CD14-positive monocyte (primary cell): ENCODE measurements at regions not wholly inside any gene's neighbourhood (a gene's known extent, or its start where the extent isn't known, plus 50 kb on each side); places are given as distances from the start of the nearest gene placed in this dataset.
A peak's percentile ranks its signal among the peaks of the same experiment; 100 is the strongest.

Experiments
- DNase-seq, 3 donors: peaks; one replicate each; pipeline ENCODE4 v3.0.0-alpha.2; 2011 to 2022
- H2AFZ ChIP-seq: 2 replicates; pipeline ENCODE4 v1.6.0; 2012; ENCODE audit warnings: mild to moderate bottlenecking, low read depth, low read length, inconsistent platforms; ENCODE audit not compliant: insufficient read depth, poor library complexity, severe bottlenecking
- H3K27ac ChIP-seq, 2 donors: 1 replicate in 1 of 2; 2 replicates in 1 of 2; pipeline ENCODE4 v1.5.1; 2012 to 2013; ENCODE audit warnings: low read length in 2 of 2, control low read depth in 1 of 2, inconsistent platforms in 1 of 2, low read depth in 1 of 2, mild to moderate bottlenecking in 1 of 2
- H3K27me3 ChIP-seq, 2 donors: one replicate each; pipeline versions ENCODE4 v1.6.0 to v1.6.1; 2011 to 2013; ENCODE audit warnings: low read length in 2 of 2; ENCODE audit not compliant: control insufficient read depth in 2 of 2, insufficient read depth in 2 of 2
- H3K36me3 ChIP-seq, 2 donors: replicated peaks in 1 of 2; 1 replicate in 1 of 2; 2 replicates in 1 of 2; pipeline versions ENCODE4 v1.5.1 to v1.6.1; 2012 to 2013; ENCODE audit warnings: low read length in 2 of 2, control low read depth in 1 of 2, inconsistent platforms in 1 of 2, mild to moderate bottlenecking in 1 of 2; ENCODE audit not compliant: insufficient read depth in 2 of 2, control insufficient read depth in 1 of 2
- H3K4me1 ChIP-seq, 2 donors: 1 replicate in 1 of 2; 2 replicates in 1 of 2; pipeline versions ENCODE4 v1.5.1 to v1.6.1; 2012 to 2013; ENCODE audit warnings: low read length in 2 of 2, control low read depth in 1 of 2, inconsistent platforms in 1 of 2, mild to moderate bottlenecking in 1 of 2, moderate library complexity in 1 of 2; ENCODE audit not compliant: insufficient read depth in 2 of 2, control insufficient read depth in 1 of 2
- H3K4me2 ChIP-seq: replicated peaks from 2 replicates; pipeline ENCODE3; 2012; ENCODE audit warnings: low read length, moderate library complexity, mild to moderate bottlenecking; ENCODE audit not compliant: poor library complexity, severe bottlenecking; ENCODE audit errors: extremely low read depth
- H3K4me3 ChIP-seq, 3 experiments: fragments of 200-600 bp in 1 of 3; sonication (generic) in 1 of 3; replicated peaks in 1 of 3; 1 replicate in 2 of 3; 2 replicates in 1 of 3; pipeline ENCODE4 v1.5.1; 2011 to 2013; ENCODE audit warnings: low read length in 3 of 3, mild to moderate bottlenecking in 3 of 3, control low read depth in 2 of 3, low read depth in 2 of 3, inconsistent platforms in 1 of 3, moderate library complexity in 1 of 3
- H3K79me2 ChIP-seq: 2 replicates; pipeline ENCODE4 v1.6.0; 2012; ENCODE audit warnings: mild to moderate bottlenecking, control low read depth, inconsistent platforms, low read length, moderate library complexity; ENCODE audit not compliant: insufficient read depth
- H3K9ac ChIP-seq: 2 replicates; pipeline ENCODE4 v1.6.0; 2017; ENCODE audit warnings: low read length, mild to moderate bottlenecking; ENCODE audit not compliant: insufficient read depth, poor library complexity, severe bottlenecking
- H3K9me3 ChIP-seq, 2 donors: replicated peaks in 1 of 2; 1 replicate in 1 of 2; 2 replicates in 1 of 2; pipeline versions ENCODE4 v1.5.1 to v1.6.1; 2012 to 2013; ENCODE audit warnings: low read length in 2 of 2, control low read depth in 1 of 2; ENCODE audit not compliant: control insufficient read depth in 1 of 2, insufficient read depth in 1 of 2
- H4K20me1 ChIP-seq: 2 replicates; pipeline ENCODE4 v1.6.0; 2012; ENCODE audit warnings: mild to moderate bottlenecking, low read length, control low read depth, moderate library complexity; ENCODE audit not compliant: insufficient read depth
- H3K27ac Mint-ChIP-seq, 7 donors: one replicate each; pipeline ENCODE4 v1.8.0; 2020; ENCODE audit warnings: mild to moderate bottlenecking in 7 of 7, mixed read lengths in 7 of 7, moderate library complexity in 6 of 7, inconsistent platforms in 2 of 7
- H3K27me3 Mint-ChIP-seq, 3 donors: one replicate each; pipeline ENCODE4 v1.8.0; 2021 to 2022; ENCODE audit warnings: low read depth in 3 of 3, mild to moderate bottlenecking in 3 of 3, mixed read lengths in 3 of 3, moderate library complexity in 3 of 3, inconsistent platforms in 1 of 3
- H3K36me3 Mint-ChIP-seq, 2 donors: one replicate each; pipeline ENCODE4 v1.8.0; 2020; ENCODE audit warnings: mixed read lengths in 2 of 2, inconsistent platforms in 1 of 2, mild to moderate bottlenecking in 1 of 2
- H3K4me1 Mint-ChIP-seq: one replicate; pipeline ENCODE4 v1.8.0; 2020; ENCODE audit warnings: mild to moderate bottlenecking, mixed read lengths
- H3K4me3 Mint-ChIP-seq, 2 donors: one replicate each; pipeline ENCODE4 v1.8.0; 2020; ENCODE audit warnings: mild to moderate bottlenecking in 2 of 2, mixed read lengths in 2 of 2, moderate library complexity in 1 of 2
- H3K9me3 Mint-ChIP-seq, 7 donors: one replicate each; pipeline ENCODE4 v1.8.0; 2020 to 2022; ENCODE audit warnings: mixed read lengths in 7 of 7, mild to moderate bottlenecking in 6 of 7, moderate library complexity in 6 of 7, inconsistent platforms in 2 of 7
- CTCF ChIP-seq: fragments of 200-600 bp; IDR thresholded peaks from one replicate; pipeline ENCODE4 v1.8.0; 2022; ENCODE audit warnings: antibody characterized with exemption, mild to moderate bottlenecking
- WGBS: methylation state at CpG from one replicate; pipeline ENCODE4 v1.1.5; 2013; ENCODE audit warnings: missing lambda C conversion rate; ENCODE audit not compliant: insufficient coverage; 5-methylcytosine and 5-hydroxymethylcytosine counted together
- intact Hi-C, 2 donors: fragments of 100-400 bp; cut with micrococcal nuclease; formaldehyde crosslinking; loops; one replicate each; pipeline versions ENCODE4 v1.15.0 to v1.15.1; 2023

GRCh38 chr10:17536221-17536620, 81.0 kb downstream of the HACD1 start:
- no peak for TF ChIP-seq CTCF
- no peaks in the 10 kb centered on the region for H3K36me3 Mint-ChIP-seq
- H3K9me3 ChIP-seq: peaks cover 0 to 4% of the 10 kb centered on the region in 2 donors
- H3K79me2 ChIP-seq: no peaks in the 10 kb centered on the region
- no peak overlapping the region for H3K4me3 ChIP-seq
- H3K27me3 ChIP-seq: no peaks in the 10 kb centered on the region
- no peaks in the 10 kb centered on the region for H3K4me1 ChIP-seq
- WGBS: 100% methylated on average over 2 of the region's 3 CpGs
- H4K20me1 ChIP-seq: no peaks in the 10 kb centered on the region
- no peak overlapping the region for H3K4me2 ChIP-seq
- no peaks in the 10 kb centered on the region for H3K4me1 Mint-ChIP-seq
- H3K27ac ChIP-seq: no peak overlapping the region
- H3K36me3 ChIP-seq: no peaks in the 10 kb centered on the region
- H3K27ac Mint-ChIP-seq: no peak overlapping the region
- no peak overlapping the region for H3K4me3 Mint-ChIP-seq
- peaks cover 0 to 7% (median 3%) of the 10 kb centered on the region in 7 donors for H3K9me3 Mint-ChIP-seq
- peaks cover 0 to 3% (median 0%) of the 10 kb centered on the region in 3 donors for H3K27me3 Mint-ChIP-seq
- peak overlapping the region; percentile 2 for H2AFZ ChIP-seq
- no peak overlapping the region for H3K9ac ChIP-seq
- intact Hi-C loops: no loop called here
- no peak for DNase-seq

DNA sequence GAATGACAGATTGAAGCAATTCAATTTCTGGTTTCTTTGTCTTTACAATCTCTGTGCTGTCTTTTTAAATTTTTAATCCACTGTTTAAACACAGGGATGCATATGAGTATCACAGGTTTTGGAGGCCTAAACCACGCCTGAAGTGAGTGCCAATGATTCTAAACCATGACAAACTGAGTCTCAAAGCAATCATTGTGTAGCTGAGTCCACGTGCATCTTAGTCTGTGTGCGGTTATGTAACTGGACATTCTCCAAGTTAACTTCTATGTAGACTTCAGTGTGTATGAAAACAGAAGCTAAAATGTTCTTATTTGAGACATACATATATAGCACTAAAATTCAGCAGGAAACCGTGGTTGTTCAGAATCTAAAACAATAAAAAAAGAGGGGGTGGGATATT, 79.3 kb upstream of the ST8SIA6 start:
- peaks cover 3% of the 10 kb centered on the region for H3K4me1 Mint-ChIP-seq
- Histone ChIP-seq H4K20me1 (no peaks in the 10 kb centered on the region), H2AFZ (peak overlapping the region; percentile 16), H3K4me1 (peaks cover 0 to under 1% of the 10 kb centered on the region in 2 donors), H3K36me3 (no peaks in the 10 kb centered on the region), H3K27ac (no peak overlapping the region), H3K4me2 (no peak overlapping the region), H3K9me3 (no peaks in the 10 kb centered on the region), H3K9ac (no peak overlapping the region), H3K4me3 (no peak overlapping the region), H3K79me2 (no peaks in the 10 kb centered on the region), H3K27me3 (no peaks in the 10 kb centered on the region)
- WGBS: no CpG with 5 or more reads among the region's 4 CpGs
- H3K9me3 Mint-ChIP-seq: peaks cover 0 to 1% (median 0%) of the 10 kb centered on the region in 7 donors
- no peak overlapping the region for H3K4me3 Mint-ChIP-seq
- no peak for TF ChIP-seq CTCF
- H3K27me3 Mint-ChIP-seq: peaks cover 0 to 3% (median 0%) of the 10 kb centered on the region in 3 donors
- no peaks in the 10 kb centered on the region for H3K36me3 Mint-ChIP-seq
- intact Hi-C loops: no loop called here
- DNase-seq: no peak
- H3K27ac Mint-ChIP-seq: no peak overlapping the region
